Stimulated activated CD4-positive, alpha-beta T cell treated with anti-CD3 and anti-CD28 coated beads, Interleukin-1b, Interleukin-23, amount 100 ng/mL, for 1 hour (primary cell): ENCODE measurements at regions not wholly inside any gene's neighbourhood (a gene's known extent, or its start where the extent isn't known, plus 50 kb on each side); places are given as distances from the start of the nearest gene placed in this dataset.

Source experiments
- DNase-seq, 2 donors: peaks; one replicate each; pipeline ENCODE4 v3.0.0-alpha.2; 2020; ENCODE audit warnings: low read depth in 2 of 2

DNA sequence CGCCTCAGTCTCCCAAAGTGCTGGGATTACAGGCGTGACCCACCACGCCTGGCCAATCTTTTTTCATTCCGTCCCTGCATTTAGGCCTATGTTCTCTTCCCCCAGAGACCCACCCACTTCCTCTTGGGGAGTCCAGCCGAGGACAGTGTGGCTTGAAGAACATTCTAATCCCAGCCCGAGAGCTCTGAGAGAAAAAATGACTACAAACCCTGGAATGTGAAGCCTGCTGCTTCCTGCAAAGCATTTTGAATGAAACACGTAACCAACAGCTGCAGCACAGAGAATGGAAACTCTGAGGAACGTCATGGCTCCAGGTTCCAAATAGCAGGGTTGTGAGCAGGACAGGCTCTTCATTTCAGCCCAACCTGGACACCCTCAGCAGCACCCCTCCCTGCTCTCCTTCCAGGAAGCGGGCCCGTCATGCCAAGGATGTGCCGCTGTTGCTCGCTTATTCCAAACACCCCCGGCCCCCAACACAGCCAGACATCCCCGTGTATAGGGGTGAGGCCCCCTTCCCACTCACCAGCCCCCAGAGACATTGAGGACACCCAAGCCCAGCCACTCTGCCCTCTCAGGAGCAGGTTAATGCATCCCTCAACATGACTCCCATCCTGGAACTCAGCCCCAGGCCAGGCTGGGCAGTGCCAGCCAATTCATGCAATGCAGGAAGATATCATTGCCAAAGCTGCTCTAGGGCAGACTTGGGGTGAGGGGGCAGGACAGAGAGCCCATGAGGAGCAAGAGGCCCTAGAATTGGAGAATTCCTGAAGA is 139.8 kb downstream of the ZFP36L2 start:
- DNase-seq: no peak

GRCh38 chr2:43085929-43086328 is 140.5 kb downstream of the ZFP36L2 start:
- no peak for DNase-seq

GRCh38 chr2:43085505-43085904 is 140.9 kb downstream of the ZFP36L2 start:
- no peak for DNase-seq

DNA sequence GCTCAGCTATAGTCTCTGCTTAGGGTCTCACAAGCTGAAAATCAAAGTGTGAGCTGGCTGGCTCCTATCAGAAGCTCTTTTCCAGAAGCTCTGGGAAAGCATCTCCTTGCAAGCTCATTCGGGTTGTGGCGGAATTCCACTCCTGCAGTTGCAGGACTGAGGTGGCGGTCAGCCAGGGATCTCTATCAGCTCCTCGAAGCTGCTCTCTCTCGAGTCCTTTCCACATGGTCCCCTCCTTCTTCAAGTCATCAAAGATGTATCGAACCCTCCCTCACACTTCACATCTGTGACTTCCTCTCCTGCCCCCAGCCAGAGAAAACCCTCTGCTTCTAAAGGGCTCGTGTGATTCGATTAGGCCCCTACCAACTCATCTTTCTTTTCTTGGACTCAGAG is 141.7 kb downstream of the ZFP36L2 start:
- DNase-seq: no peak

- DNase-seq: no peak
Measured at GRCh38 chr2:43083710-43084698, 142.4 kb downstream of the ZFP36L2 start.

DNA sequence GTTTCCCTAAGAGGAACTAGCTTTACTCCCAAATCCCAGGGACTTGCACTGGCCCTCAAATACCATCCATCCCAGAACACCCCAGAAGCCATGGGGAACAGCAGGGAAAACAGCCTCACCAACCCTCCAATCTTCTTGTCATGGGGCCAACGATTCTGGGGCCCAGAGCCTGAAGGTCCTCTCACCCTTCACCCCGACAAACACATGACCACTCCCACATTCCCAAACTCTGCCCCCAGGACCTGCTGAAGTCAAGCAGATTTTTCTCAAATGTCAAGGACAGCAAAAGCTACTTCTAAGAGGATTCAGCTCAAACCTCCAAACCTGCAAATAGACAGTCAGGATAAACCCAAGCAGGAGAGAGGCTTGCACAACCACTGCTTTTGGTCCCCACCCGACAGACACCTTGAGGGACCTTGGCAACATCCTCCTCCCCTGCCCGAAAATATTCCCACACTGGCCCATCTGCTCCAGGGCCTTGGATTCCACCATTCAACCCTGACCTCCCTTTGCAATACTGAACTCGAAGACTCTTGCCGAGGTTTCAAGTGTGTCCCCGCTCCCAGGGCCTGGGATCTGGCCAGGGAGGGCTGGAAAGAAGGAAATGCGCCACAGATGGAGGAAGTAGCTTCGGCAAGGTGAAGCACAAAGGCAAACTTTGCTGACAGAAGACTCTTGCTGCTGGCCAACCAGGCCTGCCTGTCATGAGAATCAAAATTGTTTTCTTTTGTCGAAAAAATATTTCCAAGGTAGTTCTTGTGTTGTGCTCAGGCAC is 143.3 kb downstream of the ZFP36L2 start:
- DNase-seq: no peak

DNA sequence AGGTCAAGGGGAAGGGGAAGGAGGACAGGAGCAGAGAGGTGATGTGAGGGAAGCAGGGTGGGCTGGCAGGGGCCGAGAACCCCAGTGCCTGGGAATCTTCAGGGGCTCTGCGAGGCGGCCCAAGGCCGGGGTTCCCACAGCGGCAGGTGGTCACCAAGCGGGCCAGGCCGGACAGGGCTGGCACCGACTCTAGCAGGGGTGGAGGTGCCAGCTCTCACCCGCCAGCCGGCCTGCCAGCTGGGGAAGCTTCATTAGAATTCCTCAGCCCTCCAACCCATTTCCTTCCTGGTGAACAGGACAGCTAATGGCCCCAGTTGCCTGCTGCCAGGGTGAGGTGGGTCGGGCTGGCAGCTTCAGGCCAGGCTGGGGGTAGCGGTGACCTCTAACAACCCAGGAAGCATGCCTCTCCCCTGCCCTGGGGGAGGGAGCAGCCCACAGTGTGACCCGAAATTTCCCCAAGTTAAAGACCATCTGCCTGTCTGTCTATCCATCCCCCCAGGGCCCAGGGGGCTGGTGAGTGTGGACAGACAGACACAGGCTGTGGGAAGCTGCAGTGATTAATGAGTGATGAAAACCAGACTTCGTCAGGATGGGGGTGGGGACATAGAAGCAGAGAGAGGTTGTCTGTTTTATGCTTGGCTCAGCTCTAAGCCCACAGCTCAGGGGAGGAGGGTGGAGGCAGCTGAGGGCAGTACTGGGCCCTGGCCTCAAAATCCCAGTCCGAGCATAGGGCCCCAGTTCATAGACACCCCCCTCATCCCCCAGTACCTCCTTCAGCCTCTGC is 144.1 kb downstream of the ZFP36L2 start:
- DNase-seq: no peak

- DNase-seq: no peak
Measured at GRCh38 chr2:43081131-43081765, 145.2 kb downstream of the ZFP36L2 start.

- no peak for DNase-seq
Measured at GRCh38 chr2:43080571-43081021, 145.8 kb downstream of the ZFP36L2 start.

- DNase-seq: no peak
Measured at GRCh38 chr2:43078781-43079755, 147.3 kb downstream of the ZFP36L2 start.

GRCh38 chr2:43078301-43078700 is 148.1 kb downstream of the ZFP36L2 start:
- no peak for DNase-seq

DNA sequence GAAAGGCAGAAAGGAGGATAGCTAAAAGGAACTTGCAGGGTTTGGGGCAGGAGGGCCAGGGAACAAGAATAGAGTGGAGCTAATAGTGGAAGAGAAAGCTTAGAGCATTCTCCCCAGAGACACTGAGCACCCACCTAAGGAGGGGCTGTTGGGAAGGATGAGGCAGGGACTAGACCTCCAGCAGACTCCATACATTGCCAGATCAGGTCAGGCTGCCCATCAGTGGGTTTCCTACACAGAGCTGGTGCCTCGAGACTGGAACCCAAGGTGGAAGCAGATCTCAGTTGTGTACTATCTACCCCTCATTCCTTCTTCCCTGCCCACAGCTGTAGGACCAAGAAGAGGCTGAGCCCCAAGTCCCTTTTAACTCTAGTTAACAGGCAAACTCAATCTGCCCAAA is 148.5 kb downstream of the ZFP36L2 start:
- DNase-seq: no peak

DNA sequence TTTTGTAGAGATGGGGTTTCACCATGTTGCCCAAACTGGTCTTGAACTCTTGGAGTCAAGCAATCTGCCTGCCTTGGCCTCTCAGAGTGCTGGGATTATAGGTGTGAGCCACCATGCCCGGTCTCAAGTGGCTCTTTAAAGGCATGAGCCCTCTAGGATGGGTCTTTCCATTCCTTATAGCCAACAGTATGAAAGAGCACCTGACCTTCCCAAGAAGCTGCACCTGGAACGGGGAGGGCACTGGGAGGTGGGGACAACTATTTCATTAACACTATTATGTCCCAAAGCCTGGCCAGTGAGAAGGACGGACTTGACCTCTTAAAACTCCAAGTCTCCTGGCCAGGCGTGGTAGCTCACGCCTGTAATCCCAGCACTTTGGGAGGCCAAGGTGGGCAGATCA is 149.7 kb downstream of the ZFP36L2 start:
- DNase-seq: no peak

- DNase-seq: no peak
Measured at GRCh38 chr2:43075811-43076585, 150.4 kb downstream of the ZFP36L2 start.

DNA sequence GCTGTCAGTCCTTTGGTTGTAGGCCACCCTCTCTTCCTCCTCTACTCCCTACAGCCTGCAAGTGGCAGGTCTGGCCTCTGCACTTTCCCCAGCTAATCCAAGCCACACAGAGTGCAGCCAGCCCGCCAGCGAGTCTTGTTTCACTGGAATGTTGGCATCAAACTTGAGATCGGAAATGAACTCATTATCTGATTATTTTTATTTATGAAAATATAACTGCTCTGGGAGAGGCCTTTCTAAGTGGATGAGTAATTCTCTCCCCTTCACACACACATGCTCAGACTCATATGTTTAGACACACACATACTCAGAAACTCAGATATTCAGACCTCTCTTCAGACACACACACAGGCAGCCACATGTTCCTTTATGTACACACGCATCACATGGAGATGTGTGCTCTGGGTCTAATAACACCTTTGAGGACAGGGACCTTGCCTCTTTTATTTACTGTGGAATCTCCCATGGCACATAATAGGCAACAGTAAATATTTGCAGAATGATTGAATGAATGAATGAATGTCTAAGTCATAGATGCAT is 151.3 kb downstream of the ZFP36L2 start:
- no peak for DNase-seq

- DNase-seq: no peak
Measured at GRCh38 chr2:43074592-43075053, 151.8 kb downstream of the ZFP36L2 start.

DNA sequence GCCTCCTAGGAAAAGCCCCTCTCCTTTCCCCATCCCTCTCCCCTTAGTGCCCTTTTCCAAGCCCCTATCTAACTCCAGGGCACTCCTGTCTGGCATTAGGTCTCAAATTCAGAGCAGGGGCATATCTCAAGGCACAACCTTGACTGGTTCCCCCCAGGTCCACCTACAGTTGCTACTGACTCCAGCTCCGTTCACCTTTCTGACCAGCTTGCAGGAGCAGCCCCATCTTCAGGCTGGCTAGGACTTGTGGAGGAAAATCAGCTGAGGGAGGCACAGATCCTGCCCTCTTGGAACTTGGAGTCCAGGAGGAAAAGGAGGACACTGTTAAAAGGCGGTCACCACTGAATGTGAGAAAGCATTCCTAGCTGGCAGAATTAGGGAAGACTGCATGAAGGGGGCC is 152.4 kb downstream of the ZFP36L2 start:
- DNase-seq: no peak

DNA sequence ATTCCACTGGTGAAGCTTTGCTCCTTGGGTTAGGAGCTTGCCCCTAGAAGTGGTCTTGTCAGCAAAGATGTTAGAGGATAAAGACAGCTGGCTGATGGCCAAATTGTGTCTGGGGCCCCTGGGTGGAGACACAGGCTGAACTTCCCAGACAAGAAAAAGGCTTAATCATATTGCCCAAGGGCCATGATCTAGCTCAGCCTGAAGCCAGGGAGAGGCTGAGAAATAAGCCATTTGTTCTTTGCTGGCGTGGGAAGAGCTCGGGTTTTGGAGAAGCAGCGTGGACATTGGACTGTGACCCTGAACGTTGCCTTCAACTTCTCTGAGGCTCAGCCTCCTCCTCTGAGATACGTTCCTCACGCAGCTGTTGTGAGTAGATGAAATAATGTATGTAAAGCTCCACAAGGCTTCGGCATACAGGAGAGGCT is 153.0 kb downstream of the ZFP36L2 start:
- no peak for DNase-seq
